GM21723 (cell line): ENCODE measurements at regions not wholly inside any gene's neighbourhood (a gene's known extent, or its start where the extent isn't known, plus 50 kb on each side); places are given as distances from the start of the nearest gene placed in this dataset.
"Not testable (repeated sequence)": the region's sequence is repeated elsewhere in the genome, so short reads cannot be mapped to it uniquely, and the experiment has no call there.

ENCODE experiments used
- ATAC-seq: cut with Tn5 transposase; IDR thresholded peaks from one replicate; pipeline ENCODE4 v1.9.1; 2021; ENCODE audit warnings: mild to moderate bottlenecking, moderate library complexity; ENCODE audit not compliant: unreplicated experiment

- no peak for ATAC-seq
Observed at GRCh38 chr7:133132906-133133305, 51.0 kb upstream of the CHCHD3 start.

GRCh38 chr7:133134810-133135209 lies 52.9 kb upstream of the CHCHD3 start:
- no peak for ATAC-seq

- no peak for ATAC-seq
Observed at GRCh38 chr7:133135451-133135850, 53.6 kb upstream of the CHCHD3 start.

GRCh38 chr7:133139350-133139749 lies 57.5 kb upstream of the CHCHD3 start:
- ATAC-seq: no peak

- no peak for ATAC-seq
Observed at GRCh38 chr7:133139801-133140200, 57.9 kb upstream of the CHCHD3 start.

- ATAC-seq: no peak
Observed at GRCh38 chr7:133140994-133141595, 59.2 kb upstream of the CHCHD3 start.

GRCh38 chr7:133150760-133151159 lies 68.9 kb upstream of the CHCHD3 start:
- no peak for ATAC-seq

GRCh38 chr7:133152875-133153274 lies 71.0 kb upstream of the CHCHD3 start:
- ATAC-seq: no peak

GRCh38 chr7:133155146-133155545 lies 73.3 kb upstream of the CHCHD3 start:
- no peak for ATAC-seq

- ATAC-seq: no peak
Observed at GRCh38 chr7:133155642-133156041, 73.8 kb upstream of the CHCHD3 start.

GRCh38 chr7:133157045-133157444 lies 75.2 kb upstream of the CHCHD3 start:
- no peak for ATAC-seq

GRCh38 chr7:133164498-133164897 lies 82.6 kb upstream of the CHCHD3 start:
- no peak for ATAC-seq

GRCh38 chr7:133165001-133165400 lies 83.1 kb upstream of the CHCHD3 start:
- ATAC-seq: peak; percentile 54

- no peak for ATAC-seq
Observed at GRCh38 chr7:133165529-133165928, 83.6 kb upstream of the CHCHD3 start.

GRCh38 chr7:133167300-133167699 lies 85.4 kb upstream of the CHCHD3 start:
- ATAC-seq: no peak

GRCh38 chr7:133169167-133169822 lies 83.6 kb upstream of the EXOC4 start:
- ATAC-seq: not testable (repeated sequence)

- ATAC-seq: not testable (repeated sequence)
Observed at GRCh38 chr7:133177476-133177875, 75.4 kb upstream of the EXOC4 start.

GRCh38 chr7:133180717-133181116 lies 72.2 kb upstream of the EXOC4 start:
- ATAC-seq: no peak

- ATAC-seq: no peak
Observed at GRCh38 chr7:133183042-133183794, 69.7 kb upstream of the EXOC4 start.

GRCh38 chr7:133183969-133184368 lies 68.9 kb upstream of the EXOC4 start:
- no peak for ATAC-seq

- ATAC-seq: no peak
Observed at GRCh38 chr7:133185512-133185911, 67.4 kb upstream of the EXOC4 start.

- ATAC-seq: no peak
Observed at GRCh38 chr7:133186060-133186459, 66.8 kb upstream of the EXOC4 start.
